Activated CD4-positive, alpha-beta T cell treated with anti-CD3 and anti-CD28 coated beads, Interleukin-10, Interleukin-2, amounts not matched to agents 100 ng/mL and 50 ng/mL, durations not matched to agents 16 hours and 8 hours (primary cell): ENCODE measurements at regions not wholly inside any gene's neighbourhood (a gene's known extent, or its start where the extent isn't known, plus 50 kb on each side); places are given as distances from the start of the nearest gene placed in this dataset.

Source experiments
- DNase-seq: peaks from one replicate; pipeline ENCODE4 v3.0.0-alpha.2; 2020

DNA sequence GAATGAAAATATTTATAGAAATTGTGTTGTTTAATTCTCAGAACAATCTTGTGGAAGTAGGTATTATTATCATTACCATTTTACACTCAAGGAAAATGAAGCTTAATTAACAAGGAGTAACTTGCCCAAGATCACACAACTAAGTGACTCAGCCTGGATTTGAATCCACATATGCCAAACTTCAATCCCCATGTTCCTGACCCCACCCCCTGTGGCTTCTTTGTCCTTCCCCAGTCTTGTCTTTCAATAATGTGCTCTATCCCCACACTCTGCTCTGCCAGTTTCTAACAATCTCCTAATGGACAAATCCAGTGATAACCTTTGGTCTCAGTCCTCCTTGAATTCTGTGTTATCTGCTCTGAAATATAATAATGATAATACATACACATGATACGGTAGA, 355.2 kb downstream of the BMP4 start:
- DNase-seq, result no peak

DNA sequence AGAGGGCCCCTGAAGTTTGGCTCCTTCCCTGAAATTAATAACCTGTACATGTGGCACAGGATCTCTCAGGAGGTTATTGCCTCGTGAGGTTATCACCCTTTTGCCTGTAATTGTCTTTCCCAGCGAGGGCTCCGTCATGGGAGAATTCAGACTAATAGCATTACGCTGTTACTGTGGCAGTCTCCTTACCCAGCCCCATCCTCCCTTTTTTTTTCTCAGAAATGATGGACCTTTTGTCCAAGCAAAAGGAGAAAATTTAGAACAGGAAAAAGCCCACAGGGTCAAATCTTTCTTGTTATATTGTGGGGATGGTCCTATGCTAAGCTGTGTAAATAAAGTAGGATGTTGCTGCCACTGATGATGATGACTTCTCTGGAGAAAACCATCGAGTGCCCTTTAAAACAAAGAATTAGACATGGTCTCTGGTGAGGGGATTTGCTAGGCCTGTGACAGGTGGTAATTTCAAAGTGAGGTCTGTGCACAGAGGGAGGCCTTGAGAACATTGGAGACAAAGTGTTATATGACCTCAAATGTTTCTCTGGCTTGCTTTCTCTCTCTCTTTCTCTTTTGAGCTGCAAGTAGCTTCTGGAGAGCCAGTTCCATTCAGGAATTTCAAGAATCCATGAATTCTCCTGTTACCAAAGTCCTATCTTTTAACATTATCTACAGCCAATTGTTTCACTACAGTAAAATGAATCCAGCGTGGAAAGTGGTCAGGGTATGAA, 357.2 kb downstream of the BMP4 start:
- no peak for DNase-seq

DNA sequence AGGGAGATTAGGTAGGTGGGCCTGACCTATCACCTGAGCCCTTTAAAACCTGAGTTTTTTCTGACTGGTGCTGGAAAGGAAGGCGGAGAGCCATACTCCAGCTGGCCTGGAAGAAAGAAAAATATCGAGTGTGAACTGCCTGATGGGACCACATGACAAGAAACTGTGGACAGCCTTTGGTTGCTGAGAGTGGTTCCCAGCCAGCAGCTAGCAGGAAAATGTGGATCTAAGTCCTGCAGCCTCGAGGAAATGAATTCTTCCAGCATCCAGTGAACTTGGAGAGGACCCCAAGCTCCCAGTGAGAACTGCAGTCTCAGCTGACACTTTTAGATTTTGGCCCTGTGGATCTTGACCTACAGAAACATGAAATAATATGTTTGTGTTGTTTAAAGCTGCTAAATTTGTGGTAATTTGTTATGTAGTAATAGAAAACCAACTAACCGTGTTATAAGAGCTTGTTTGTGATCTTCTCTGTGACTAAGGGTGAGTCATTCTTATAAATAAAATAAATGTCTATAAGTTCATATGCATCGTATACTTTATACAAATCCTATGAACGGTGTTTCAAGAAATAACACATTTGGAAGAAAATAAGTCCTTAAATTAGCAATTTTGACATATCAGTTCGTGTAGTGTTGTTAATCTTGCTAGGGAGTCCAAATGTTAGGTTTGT, 359.6 kb downstream of the BMP4 start:
- no peak for DNase-seq

DNA sequence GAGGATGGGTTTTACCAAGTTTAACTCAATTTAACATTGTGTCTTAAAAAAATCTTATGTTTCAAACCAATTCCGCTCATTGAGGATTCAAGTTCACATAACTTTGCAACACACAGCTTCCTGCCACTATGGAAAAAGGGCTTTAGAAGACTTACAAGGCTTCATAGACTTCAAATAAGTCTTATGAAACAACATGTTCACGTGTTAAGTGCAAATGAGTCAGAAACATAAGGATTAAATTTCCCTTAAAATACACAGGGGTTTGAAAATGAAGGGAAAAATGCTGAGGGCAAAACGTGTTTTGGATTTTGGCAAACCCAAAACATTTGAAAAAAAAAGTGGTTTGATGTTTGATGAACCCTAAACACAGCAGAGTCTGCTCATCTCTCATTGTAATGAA, 364.8 kb downstream of the BMP4 start:
- no peak for DNase-seq

DNA sequence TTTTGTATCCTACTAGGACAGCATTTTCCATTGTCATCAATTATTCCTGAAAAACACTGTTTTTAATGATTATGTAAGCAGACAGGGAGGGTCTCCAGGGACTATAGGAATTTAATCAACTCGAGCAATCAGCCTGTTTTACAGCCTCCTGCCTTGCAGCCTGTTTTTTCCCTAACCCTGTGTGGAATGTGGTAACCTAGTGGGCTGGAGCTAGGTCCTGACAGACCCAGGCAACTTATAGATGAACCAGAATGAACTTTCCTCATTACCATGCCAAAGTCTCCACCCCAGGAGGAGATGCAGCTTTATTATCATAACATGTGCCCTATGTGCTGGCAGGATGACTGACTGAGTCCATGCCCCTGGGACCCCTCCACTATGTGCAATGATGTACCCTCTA, 375.1 kb downstream of the BMP4 start:
- no peak for DNase-seq

DNA sequence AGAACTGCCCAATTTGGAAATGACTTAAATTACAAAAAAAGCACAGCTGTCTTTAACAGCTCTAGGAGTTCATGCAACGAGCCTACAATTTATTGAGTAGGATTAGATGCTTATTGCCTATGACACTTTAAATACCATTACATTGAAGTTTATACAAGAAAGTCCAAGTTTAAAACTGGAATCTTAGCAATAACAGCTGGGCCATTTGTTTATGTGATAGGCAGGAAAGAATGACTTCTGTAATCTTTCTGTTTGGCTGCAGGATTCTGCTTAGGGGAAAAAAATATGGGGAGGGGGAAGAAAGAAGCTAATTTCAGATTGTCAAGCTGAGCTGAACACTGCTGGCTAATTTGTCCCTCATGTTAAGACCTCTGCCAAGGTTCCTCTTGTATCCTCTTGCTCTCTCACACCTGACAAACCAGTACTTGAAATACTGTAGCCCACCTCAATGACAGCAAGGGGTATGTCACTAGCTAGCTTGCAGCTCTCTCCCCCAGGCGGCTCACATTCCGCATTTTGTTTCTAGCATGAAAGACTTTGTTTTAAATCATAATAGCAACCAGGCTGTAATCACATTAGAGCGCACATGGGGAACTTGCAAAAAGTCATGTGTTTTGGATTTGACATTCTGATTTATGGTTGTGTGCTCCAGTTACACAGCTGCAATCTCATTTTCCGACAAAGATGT, 384.8 kb downstream of the BMP4 start:
- DNase-seq, result no peak

DNA sequence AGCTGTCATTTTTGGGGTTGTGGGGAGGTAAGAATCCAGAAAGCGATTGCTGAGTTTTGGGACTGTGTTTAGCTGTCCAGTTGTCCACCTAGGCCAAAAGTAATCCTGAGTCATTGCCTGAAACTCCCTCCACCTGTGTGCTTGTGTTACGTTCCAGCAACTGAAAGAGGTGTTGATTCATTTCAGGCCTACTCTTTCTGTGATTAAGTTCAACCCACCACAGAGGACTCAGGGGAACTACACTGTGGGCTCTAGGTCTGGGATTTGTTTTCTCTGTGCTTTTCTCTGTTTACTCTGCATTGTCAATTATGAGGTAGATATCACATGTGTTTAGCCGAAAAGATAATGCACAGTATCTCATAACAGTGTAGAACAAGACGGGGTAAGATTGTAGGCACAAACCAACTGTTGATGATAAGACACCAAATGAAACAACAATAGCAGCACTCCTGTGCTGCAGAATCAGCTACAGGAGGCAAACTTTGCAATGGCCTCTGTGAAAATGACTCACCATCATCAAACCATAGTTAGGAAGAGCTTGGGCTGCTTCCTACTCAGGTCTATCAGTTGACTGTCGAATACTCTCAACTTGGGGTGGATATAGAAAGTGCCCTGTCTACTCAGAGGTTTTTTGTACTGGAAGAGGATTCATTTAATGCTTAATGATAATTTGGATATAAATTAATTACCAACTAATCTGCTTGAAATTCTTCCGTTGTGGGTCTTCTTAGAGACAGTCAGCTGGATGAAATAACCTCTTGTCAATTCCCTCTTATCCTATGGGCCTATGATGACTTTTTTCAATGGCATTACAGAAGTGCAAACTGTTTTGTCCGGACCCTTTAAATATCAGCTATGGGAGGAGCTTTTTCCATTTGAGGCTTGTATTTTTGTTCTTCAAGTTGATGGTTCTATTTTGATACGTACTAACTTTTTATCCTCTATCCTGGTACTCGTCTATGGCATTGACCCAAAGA, 385.9 kb downstream of the BMP4 start:
- no peak for DNase-seq

DNA sequence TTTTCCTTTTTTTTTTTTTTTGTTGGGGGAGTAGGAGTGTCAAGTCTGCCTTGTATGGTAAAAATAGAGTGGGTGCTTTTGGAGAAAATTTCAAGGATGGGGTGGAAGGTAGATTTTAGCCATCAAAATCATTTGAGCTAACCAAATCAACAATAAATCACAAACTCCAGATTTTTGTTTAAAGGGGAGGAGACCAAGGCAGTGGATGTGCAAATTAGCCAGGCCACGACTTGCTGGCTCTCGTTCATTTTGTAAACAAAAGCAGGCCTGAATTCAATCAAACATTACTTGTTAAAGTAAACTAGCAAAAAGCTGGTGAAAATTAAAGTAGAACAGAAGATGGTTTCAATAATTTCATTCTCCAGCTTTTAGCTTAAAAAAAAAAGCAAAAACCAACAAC, 387.2 kb downstream of the BMP4 start:
- no peak for DNase-seq

DNA sequence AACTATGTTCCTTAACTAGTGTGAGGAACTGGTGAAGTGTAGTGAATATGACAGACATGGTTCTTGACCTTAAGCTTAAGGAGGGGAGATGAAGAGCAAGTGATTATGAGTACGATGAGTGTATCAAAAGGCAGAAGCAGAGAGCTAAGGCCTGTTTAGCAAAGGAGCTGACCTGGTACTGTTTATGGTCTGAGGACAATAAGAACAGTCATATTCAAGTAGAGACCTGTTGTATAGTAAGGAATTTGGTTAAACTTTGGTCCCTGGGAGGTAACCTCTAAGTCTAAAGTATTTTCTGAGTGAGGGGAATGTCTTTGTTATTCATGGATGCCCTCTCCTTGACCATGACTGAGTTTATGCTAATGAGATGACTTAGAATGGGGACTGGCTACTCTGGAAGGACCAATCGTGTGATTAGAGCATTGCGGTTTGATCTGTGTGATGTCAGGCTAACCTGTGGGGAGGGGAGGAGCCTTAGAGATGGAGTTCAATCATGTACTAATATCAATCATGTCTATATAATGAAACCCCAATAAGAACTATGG, 389.3 kb downstream of the BMP4 start:
- no peak for DNase-seq

DNA sequence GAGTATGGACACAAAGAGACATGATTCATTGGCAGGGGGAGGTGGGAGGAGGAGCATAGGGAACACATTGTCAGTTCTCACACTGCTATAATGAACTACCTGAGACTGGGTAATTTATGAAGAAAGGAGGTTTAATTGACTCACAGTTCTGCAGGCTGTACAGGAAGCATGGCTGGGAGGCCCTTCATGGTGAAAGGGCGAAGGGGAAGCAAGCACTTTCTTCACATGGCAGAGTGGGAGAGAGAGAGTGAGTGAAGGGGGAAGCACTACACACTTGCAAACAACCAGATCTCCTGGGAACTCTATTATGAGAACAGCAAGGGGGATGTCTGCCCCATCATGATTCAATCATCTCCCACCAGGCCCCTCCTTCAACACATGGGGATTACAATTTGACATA, 391.8 kb downstream of the BMP4 start:
- no peak for DNase-seq

DNA sequence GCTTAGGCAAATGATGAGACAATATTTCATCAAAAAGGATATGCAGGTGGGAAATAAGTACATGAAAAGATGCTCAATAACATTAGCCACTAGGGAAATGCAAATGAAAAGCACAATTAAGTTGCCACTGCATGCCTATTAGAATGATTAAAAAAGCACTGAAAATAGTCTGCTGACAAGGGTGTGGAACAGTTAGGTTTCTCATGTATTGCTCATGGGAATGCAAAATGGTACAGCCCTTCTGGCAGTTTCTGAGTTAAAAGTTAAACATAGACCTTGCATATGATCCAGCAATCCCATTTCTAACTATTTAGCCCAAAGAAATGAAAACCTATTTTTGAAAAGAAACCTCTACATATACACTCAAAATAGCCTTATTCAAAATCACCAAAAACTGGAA, 393.0 kb downstream of the BMP4 start:
- DNase-seq, result no peak

DNA sequence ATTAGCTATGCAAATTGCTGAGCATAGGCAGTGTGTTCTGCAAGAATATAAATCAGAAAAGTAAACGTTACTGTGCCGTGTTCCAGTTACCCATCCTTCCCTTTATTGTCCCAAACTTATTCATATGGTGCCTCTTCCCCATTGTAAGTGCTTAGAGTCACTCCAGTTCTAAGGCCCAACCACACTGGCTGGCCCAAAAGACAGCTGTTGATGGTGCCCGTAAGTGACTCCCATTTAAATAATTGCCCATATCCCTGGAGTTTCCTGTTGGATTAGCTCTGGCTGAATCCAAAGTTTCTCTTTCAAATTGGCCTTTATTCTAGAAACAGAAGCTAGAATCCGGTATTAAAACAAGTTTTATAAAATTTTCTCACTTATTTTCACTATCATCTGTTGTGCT, 400.1 kb upstream of the DDHD1 start:
- no peak for DNase-seq

DNA sequence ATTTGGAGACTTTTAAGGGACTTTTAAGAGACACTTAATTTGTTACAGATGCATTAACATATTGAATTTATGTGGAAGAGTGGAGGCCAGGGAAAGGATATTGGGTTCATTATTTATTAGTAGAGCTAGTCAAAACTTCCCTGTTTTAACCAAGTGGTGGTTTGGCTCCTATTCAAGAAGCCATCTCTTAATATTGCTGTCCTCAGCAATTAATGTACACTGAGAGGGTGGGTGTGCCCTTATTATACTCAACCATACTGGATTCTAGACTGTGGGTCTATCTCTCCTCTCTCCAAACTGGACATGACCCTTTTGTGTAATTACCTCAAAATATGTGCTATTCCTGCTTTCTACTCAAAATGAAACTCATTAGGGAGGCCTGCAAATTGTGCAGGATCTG, 398.7 kb upstream of the DDHD1 start:
- no peak for DNase-seq

DNA sequence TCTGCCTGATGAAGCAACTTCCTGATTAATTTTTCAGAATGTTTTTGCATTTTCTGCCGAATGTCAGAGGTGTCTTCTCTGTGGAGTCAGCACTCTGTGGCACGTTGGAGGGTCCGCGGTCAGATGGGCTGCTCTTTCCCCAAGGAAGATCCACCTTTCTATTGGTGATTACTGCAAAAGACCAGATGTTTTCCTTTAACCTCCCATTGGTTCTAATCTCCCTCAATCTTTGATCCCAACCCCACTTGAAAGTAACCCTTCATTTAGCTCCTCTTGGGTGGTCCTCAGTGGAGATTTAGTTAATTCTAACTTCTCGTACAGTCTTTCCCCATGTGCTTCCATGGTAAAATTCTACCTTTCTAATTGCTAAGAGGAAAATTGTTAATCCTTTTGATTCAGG, 397.7 kb upstream of the DDHD1 start:
- DNase-seq, result no peak

DNA sequence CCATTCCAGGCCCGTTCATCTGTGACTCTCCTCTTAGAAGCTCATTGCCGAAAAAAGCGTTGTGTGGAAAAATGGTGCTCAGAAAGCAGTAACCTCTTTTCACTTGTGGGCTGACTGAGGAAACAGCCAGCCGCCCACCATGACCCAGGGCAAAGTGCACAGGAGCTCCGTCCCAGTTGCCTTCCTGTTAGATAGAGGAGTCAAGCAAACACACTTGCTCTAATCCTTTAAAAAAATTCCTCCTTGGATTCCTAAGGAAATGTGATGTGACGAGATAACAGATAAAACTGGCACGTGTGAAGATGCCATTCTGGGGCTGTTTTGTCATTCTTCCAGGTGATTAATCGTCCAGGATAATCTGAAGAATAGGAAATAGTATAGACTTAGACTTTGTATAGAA, 396.8 kb upstream of the DDHD1 start:
- DNase-seq, result no peak

DNA sequence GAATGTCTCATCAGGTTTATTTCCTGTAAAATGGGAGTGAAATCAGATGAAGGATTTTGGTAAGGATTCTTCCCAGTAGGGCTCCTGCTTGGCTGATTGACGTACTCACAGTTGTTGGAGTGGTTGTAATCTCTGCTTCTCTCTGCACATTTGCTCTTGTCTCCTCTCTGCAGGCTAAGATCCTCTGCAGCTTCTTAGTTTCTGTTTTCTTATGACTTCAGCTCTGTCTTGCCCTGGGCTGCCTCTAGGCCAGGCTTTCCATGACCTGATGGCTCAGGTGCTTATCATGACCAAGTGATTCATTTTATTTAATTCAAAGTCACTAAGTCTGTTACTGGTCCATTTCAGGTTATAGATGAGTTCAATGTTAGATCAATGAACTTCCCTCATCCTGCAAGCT, 394.5 kb upstream of the DDHD1 start:
- DNase-seq, result no peak

DNA sequence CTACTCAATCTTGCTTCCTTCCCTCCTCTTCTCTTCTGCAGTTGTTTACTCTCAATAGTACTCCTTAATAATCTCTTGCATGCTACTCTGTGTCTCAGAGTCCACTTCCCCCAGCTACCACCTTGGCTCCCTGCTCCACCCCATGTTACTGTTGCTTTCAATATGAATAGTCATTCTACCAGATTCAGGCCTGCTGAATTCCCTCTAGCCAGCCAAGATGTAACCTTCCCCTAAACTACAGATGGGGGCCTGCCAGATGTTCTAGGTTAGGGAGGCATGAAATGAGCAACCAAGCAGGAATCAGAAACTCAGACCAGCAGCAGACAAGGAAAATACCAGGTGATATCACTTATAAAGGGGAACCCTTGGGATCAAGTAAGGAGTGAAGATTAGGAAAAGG, 392.1 kb upstream of the DDHD1 start:
- no peak for DNase-seq

DNA sequence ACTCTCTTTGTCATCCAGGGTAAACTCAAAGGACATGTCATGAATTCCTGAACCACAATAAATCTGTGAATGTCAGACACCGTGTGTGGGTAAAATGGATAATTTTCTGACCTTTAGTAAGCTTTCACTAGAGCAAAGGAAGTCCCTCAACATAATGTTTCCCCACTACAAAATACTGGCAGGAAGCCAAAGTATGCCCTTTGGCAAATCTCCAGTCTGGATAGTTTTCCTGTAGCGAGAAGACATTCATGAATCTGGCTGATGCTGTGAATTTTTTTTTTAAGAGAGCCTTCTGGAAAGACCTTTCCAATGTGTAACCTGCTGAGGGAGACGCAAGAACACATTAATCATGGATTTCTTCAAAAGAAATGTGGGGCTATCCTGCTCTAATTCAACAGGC, 389.6 kb upstream of the DDHD1 start:
- no peak for DNase-seq

DNA sequence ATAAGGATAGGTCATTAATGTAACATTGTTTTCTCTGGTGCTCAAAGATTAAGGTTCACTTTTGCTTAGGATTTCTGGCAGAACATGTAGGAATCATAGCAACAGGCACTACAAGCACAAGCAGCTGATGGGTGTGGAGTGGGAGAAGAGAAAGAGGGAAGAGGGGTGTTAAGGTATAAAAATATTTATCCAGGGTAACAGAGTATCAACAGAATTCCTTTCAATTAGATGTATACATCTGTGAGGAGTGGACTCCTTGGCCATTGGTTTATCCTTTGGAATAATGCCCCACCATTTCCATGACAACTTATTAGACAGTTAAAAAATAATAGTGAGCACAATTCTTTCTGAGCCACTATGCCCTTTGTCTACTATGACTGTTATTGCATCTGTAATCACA, 388.3 kb upstream of the DDHD1 start:
- no peak for DNase-seq

DNA sequence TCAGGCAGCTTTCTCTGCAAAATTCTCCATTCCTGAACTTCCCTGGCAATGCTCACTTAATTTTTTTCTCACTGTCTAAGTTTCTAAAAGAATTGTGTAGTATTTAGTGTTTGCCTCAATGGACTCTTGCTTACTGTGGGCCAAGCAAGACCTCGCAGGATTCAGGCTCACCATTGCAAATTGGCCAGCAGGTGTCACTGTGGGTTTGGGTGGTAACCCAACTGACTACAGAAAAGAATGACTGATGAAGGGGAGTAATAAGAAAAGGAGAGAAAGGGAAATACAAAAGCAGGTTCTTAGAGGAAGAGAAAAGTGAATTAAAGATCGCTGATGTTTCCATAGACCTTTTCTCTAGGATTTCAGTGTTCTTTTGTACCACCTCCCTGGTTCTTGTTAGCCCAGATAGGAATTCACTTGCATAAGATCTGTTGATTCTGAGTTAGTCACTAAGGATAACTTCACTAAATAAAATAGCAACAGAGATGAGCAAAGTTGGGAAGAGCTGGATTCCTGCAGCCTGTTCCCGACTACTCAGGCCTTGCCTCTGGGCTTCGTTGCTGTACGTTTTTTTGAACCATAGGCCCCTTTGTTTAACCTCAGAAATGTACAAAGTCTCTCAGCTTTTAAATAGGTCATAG, 386.5 kb upstream of the DDHD1 start:
- DNase-seq, result peak; percentile 64

DNA sequence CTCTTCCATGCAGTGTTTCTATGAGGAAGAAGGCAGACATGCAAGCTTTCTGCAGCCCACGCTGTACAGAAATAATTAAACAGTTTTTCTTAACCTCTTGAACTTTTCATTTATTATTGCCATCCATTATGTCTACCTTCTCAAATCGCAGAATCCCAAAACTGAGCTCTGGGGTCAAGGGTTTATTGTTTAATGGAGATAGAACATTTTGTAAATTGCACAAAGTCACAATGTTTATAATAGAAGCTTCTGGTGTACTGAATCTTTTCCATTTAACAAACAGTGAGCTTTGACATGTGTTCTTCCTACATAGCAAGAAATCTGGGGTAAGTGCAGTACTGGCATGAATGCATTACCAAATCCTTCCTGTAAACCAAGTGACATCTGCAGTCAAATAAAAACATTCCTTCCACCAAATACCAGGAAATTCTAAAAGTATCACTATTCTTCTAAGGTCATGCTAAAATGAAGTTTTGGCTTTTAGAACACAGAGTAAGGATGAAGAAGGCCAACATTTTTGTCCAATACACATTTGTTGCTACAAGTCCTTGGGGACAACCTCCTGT, 385.3 kb upstream of the DDHD1 start:
- DNase-seq, result no peak
